ENCODE measurements at regions not wholly inside any gene's neighbourhood (a gene's known extent, or its start where the extent isn't known, plus 50 kb on each side); places are given as distances from the start of the nearest gene placed in this dataset.

- no peak for DNase-seq (ENCODE audit: low read depth)
- no peak for TF ChIP-seq CTCF (IDR thresholded peaks at IDR 0.05; ENCODE audit: insufficient read depth, low read depth, low read length, missing control alignments)
- no peak overlapping the region for H3K4me3 ChIP-seq (ENCODE audit: low read depth, low read length)
Measured at GRCh38 chr10:119996944-119997343, 104.4 kb downstream of the SEC23IP start.

GRCh38 chr10:119997429-119997828 is 104.9 kb downstream of the SEC23IP start:
- no peak overlapping the region for H3K4me3 ChIP-seq (ENCODE audit: low read depth, low read length)
- TF ChIP-seq CTCF (IDR thresholded peaks at IDR 0.05; ENCODE audit: insufficient read depth, low read depth, low read length, missing control alignments), result no peak
- no peak for DNase-seq (ENCODE audit: low read depth)

- no peak for DNase-seq (ENCODE audit: low read depth)
- H3K4me3 ChIP-seq (ENCODE audit: low read depth, low read length), result no peak overlapping the region
- no peak for TF ChIP-seq CTCF (IDR thresholded peaks at IDR 0.05; ENCODE audit: insufficient read depth, low read depth, low read length, missing control alignments)
Measured at GRCh38 chr10:120002785-120003184, 110.3 kb downstream of the SEC23IP start.

GRCh38 chr10:120005207-120006201 is 113.0 kb downstream of the SEC23IP start:
- TF ChIP-seq CTCF (IDR thresholded peaks at IDR 0.05; ENCODE audit: insufficient read depth, low read depth, low read length, missing control alignments), result no peak
- DNase-seq (ENCODE audit: low read depth), result no peak

GRCh38 chr10:120007261-120007660 is 114.7 kb downstream of the SEC23IP start:
- no peak for DNase-seq (ENCODE audit: low read depth)
- no peak overlapping the region for H3K4me3 ChIP-seq (ENCODE audit: low read depth, low read length)
- TF ChIP-seq CTCF (IDR thresholded peaks at IDR 0.05; ENCODE audit: insufficient read depth, low read depth, low read length, missing control alignments), result no peak

More at GRCh38 chr10:120005207-120006201, 113.0 kb downstream of the SEC23IP start:
- no peak overlapping the region for H3K4me3 ChIP-seq (ENCODE audit: low read depth, low read length)

GRCh38 chr10:120011359-120012130 is 119.0 kb downstream of the SEC23IP start:
- H3K4me3 ChIP-seq (ENCODE audit: low read depth, low read length), result no peak overlapping the region
- DNase-seq (ENCODE audit: low read depth), result no peak
- no peak for TF ChIP-seq CTCF (IDR thresholded peaks at IDR 0.05; ENCODE audit: insufficient read depth, low read depth, low read length, missing control alignments)

Measured in GM12865 (cell line).